SKM-1 (cell line): ENCODE measurements at regions not wholly inside any gene's neighbourhood (a gene's known extent, or its start where the extent isn't known, plus 50 kb on each side); places are given as distances from the start of the nearest gene placed in this dataset.
"Not testable (repeated sequence)": the region's sequence is repeated elsewhere in the genome, so short reads cannot be mapped to it uniquely, and the experiment has no call there.

Experiments
- DNase-seq: peaks from one replicate; lab custom pipeline; 2025; ENCODE audit not compliant: unreplicated experiment; lab: John Stamatoyannopoulos, UW

DNA sequence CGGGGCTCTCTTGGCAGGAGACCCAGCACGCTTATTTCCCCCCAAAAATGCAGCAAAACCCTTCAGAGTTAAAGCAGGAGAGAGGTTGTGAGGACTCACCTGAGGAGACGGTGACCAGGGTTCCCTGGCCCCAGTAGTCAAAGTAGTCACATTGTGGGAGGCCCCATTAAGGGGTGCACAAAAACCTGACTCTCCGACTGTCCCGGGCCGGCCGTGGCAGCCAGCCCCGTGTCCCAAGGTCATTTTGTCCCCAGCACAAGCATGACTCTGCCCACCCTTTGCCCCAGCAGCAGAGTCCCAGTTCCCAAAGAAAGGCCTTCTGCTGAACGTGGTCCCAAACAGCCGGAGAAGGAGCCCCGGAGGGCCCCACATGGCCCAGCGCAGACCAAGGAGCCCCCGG is 337.7 kb downstream of the TMEM121 start:
- no peak for DNase-seq

DNA sequence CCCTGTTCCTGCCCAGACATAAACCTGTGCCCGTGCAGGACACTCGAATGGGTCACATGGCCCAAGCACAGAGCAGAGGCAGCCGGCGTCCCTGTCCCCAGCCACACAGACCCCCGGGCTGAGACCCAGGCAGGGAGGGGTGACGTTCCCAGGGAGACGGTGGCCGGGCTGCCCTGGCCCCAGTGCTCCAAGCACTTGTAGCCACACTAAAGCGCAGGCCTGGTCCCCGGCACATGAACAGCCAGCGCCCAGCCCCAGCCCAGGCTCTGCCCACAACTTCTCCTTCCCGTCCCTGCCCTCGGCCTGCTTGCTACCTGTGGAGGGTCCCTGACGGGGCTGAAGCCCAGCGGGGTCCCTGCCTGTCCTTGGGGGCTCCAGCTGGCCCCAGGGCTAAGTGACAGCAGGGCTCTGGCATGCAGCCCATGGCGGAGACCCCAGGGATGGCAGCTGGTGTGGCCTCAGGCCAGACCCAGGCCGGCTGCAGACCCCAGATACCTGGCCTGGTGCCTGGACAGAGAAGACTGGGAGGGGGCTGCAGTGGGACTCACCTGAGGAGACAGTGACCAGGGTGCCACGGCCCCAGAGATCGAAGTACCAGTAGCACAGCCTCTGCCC is 338.4 kb downstream of the TMEM121 start:
- DNase-seq = no peak

DNA sequence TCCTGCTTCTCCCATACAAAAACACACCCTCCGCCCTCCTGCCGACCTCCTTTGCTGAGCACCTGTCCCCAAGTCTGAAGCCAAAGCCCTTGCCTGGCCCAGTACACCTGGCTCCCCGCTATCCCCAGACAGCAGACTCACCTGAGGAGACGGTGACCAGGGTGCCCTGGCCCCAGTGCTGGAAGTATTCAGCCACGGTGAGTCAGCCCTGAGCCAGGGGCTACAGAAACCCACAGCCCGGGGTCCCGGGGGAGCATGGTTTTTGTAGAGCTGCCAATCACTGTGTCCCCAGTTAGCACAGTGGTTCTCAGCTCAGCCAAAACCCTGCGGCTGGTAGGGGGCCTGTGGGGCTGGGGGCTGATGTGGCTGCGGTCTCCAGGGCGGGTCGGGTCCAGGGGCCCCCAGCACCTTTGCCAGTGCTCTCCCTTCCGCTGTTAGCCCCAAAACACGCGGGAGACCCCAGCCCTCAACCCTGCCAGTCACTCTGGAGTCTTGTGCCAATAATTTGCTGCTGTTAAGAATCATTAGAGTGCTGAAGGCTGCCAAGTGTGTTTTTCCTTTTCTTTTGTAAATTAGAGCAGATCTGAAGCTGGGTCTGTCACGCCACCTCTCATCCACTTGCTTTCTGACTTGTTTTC is 339.0 kb downstream of the TMEM121 start:
- no peak for DNase-seq

- DNase-seq = no peak
Measured at GRCh38 chr14:105865904-105866840, 339.8 kb downstream of the TMEM121 start.

DNA sequence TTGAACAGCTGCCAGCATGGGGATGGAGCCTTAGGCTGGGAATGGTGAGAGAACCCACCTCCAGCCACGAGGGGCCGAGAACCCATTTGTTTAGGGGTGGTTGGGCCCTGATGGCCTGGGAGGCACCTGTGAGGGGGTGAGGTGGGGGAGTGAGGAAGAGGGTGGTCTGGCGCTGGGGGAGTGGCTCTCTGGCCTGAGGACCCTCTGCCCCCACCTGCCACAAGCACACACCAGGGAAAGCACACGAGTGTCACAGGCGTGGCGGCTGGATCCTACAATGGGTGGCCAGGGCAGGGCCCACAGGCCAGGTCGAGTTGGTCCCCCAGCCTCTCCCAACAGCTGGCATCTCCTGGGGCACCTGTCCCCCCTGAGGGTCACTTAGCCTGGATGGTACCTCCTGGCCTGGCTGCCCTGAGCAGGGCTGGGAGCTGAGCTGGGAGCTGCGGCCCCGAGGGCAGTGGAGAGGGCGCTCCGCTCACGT is 340.5 kb downstream of the TMEM121 start:
- no peak for DNase-seq

GRCh38 chr14:105867961-105868599 is 341.7 kb downstream of the TMEM121 start:
- no peak for DNase-seq

- DNase-seq = no peak
Measured at GRCh38 chr14:105871590-105871989, 345.2 kb downstream of the TMEM121 start.

DNA sequence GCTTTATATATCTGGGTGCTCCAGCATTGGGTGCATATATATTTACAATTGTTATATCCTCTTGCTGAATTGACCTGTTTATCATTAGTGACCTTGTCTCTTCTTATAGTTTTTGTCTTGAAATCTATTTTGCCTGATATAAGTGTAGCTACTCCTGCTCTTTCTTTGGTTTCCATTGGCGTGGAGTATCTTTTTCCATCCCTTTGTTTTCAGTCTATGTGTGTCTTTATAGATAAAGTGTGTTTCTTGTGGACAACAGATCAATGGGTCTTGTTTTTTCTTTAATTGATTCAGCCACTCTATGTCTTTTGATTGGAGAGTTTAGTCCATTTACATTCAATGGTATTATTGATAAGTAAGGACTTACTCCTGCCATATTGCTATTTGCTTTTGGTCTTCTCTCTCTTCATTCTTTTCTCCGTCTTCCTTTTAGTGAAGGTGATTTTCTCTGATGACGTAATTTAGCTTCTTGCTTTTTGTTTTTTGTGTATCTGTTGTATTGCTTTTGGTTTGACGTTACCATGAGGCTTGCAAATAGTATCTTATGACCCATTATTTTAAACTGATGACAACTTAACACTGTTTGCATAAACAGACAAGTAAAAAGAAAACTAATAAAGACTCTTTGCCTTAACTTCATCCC is 347.6 kb downstream of the TMEM121 start:
- DNase-seq = no peak

DNA sequence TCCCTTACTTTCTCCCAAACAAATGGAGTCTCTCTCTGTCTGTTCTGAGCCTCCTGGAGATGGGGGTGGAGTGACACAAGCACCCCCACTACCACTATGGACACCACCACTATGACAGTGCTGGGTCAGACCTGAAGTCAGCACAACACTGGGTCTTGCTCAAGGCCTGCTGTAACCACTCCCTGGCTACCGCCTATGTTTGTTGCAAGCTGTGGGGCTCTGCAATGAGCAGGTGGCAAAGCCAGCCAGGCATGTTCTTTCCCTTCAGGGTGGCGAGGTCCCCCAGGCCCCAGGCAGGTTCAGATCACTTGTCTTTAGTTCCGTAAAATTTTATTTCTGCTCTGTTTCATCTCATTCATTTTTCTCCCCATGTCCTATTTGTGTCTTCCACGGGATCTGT is 349.8 kb downstream of the TMEM121 start:
- no peak for DNase-seq

- DNase-seq = no peak
Measured at GRCh38 chr14:105876829-105877228, 350.4 kb downstream of the TMEM121 start.

DNA sequence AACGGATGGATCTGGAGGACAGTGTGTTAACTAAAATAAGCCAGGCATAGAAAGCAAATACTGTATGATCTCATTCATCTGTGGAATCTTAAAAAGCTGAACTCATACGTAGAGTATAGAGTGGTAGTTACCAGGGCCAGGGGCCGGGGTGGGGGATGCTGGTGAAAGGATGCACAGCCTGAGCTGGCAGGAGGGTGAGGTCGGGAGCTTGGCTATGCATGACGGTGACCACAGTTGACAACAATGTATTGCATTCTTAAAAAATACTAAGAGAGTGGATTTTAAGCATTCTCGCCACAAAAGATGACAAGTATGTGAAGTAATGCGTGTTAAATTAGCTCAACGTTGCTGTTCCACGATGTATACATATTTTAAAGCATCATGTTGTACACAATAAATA is 351.3 kb downstream of the TMEM121 start:
- DNase-seq = no peak

GRCh38 chr14:105878125-105878524 is 351.7 kb downstream of the TMEM121 start:
- no peak for DNase-seq

GRCh38 chr14:105878554-105878953 is 352.2 kb downstream of the TMEM121 start:
- DNase-seq = no peak

DNA sequence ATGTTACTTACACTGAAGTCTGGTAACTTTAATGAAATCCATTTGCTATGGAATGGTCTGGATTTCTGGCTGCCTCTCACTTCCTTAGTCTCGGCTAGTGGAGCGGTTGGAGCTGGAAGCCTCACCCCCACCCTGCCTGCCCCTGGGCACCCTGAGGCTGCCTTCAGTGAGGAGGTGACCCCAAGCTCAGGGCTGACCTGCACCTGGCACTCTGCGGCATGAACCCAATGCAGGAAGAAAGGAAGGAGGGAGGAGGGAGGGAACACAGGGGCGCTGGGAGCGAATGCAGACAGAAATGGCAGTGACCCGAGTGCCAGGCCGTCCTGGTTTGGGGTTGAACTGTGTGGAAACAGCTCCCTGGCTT is 353.1 kb downstream of the TMEM121 start:
- DNase-seq = no peak

DNA sequence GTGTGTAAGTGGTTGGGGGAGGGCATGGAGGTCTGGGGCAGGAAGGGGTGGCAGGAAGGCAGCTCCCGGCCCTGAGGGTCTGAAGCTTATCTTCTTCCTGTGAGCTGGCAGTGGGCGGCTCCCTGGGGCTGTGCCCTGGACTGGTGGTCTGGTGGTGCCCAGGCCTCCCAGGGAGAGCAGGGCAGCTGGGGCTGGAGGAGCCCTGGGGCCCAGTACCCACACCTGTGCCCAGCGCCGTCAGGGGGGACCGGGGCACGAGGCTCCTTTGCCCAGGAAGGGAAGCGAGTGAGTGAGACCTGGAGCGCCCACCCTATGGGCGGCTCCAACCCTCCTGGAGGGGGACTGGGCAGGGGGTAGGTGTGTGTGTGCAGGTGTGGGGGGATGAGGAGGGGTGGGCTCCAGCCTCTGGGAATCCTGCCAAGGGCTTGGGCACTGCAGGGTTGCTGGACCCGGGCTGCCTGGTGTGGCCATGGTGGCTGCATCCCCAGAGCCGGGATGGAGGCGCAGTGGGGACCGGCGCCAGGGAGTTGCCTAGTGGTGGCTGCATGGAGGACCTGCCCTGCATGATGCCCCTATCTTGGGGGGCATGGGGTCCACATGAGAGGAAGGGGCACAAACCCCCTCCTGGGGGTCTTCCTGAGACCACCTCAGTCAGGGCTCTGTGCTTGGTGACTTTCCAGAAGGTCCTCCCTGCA is 353.6 kb downstream of the TMEM121 start:
- DNase-seq = no peak

DNA sequence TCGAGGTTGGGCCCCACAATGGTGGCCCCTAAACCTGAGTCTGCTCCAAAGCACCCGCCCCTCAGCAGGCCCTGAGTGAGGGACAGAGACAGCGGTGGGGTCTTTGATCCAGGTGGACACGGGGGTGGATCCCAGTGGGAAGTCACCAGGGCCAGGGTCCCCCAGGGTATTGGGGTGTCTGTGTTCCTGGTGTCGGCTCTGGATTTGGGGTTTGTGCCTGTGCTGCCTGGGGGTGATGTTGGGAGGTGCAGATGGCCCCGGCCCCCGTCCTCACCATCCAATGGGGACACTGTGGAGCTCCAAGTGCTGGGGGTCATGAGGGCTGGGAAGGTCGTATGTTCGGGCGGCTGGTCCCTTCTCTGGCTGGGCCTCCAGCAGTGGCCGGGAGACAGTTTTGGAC is 354.2 kb downstream of the TMEM121 start:
- no peak for DNase-seq

DNA sequence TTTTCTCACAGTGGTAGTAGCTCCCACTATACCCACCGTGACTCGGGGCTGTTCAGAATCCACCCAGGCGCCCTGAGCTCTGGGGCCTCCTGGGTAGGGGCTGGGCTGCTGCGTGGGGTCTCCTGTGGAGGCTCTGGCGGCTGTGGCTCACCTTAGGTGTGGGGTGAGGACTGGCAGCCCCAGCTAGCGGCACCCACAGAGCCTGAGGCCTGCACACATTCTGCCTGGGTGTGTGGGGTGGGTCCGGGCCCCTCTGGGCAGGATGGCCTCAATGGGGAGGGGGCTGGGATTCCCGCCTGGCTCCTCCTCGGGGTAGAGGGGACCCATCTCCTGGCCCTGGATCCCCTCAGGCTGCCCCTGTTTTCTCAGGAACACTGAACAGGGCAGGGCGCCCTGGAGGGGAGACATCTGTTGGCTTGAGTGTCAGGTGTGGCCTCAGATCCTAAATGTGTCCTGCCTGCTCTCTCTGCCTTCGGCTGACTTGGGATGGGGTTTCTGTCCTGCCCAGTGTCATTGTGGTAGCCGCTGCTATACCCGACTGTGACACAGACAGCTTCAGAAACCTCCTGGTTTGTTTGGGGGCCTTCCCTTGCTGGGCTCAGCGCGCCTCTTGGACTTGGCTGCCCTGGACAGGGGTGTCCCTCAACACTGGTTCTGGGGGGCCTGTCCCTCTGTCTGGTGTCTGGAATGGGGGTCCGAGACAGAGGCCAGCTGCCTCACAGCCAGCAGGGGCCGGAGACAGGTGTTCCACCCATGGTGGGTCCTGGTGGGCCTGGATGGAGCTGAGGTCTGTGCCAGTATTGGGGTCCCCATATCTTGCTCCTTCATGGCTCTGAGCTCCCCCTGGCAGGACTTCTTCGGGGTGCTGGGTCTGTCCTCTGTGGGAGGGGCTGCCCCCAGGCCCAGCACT is 354.9 kb downstream of the TMEM121 start:
- no peak for DNase-seq

DNA sequence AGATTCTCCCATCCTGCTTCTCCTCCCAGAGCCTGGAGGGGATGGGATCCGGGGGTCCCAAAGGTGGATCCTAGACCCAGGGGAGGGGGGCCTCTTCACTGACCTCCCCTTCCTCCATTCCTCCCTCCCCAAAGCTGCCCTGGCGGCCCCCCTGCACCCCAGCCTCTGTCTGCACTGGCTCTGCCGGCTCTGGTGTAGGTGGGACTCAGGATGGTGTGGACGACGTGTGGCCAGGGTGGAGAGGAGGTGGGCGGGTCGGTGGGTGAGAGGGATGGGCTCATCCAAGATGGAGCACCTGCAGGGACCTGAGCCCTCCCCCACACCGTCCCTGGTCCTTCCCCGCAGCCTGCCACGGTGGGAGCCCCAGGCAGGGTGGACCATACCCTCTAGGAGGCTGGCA is 355.6 kb downstream of the TMEM121 start:
- not testable (repeated sequence) for DNase-seq

DNA sequence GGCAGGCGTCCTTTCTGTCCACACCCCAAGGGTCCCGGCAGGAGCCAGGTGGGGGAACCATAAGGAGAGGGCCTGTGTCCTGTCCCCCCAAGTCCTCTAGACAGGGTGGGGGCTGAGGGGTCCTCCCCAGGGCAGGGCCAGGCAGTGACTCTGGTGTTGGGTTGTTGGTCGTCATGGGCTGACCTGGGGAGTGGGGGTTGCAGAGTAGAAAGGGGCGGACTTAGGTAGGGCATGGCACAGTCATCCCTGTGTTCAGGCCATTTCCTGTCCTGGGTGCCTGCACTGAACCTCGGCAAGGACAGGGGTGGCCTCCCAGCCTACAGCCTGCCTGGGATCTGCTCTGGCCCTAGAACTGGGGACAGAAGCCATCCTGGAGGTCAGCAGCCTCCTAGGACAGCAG is 356.2 kb downstream of the TMEM121 start:
- no peak for DNase-seq
